ENCODE measurements at regions not wholly inside any gene's neighbourhood (a gene's known extent, or its start where the extent isn't known, plus 50 kb on each side); places are given as distances from the start of the nearest gene placed in this dataset.

DNA sequence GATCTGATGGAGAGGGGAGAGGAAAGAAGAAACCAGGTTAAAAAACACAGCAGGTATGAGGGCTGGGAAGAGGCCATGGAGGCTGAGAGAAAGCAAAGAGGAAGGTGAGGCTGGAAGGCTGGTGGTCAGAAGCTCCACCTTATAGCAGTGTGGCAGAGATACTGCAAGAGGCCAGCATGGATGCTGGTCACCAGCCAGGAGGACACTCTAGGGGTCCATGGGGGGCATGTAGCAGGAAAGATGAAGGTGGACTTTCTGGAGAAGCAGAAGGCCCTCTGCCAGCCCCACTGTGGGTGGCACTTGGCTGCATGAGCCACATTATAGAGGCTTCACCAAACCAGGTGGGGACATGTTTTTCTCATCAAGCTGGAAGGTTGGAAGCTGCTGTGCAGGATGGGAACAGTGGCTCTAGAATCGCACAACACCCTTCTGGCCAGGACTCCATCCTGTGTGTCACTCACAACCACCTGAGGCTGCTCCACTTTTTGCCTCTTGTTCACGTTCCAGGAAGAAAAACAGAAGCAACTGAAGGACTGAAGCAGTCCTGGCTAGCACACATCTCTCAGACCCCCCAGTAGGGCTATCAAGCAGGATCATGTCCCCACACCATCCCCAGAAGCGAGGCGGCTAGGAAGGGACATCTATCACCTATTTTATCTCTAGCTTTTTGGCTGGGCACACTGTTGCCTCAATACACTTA, 587.5 kb upstream of the MGMT start:
- H4K20me1 ChIP-seq (ENCODE audit: insufficient read depth): no peaks in the 10 kb centered on the region
- no peaks in the 10 kb centered on the region for H3K9me2 ChIP-seq (ENCODE audit: insufficient read depth, low read length)
- no peaks in the 10 kb centered on the region for H3K36me3 ChIP-seq (ENCODE audit: insufficient read depth, low read length)
- H2AFZ ChIP-seq (ENCODE audit: low read depth, low read length): no peak overlapping the region
- H3K27ac ChIP-seq (ENCODE audit: low read length): no peak overlapping the region
- H3K79me2 ChIP-seq (replicated peaks; ENCODE audit: insufficient read depth, low read length): no peaks in the 10 kb centered on the region
- H3F3A ChIP-seq (ENCODE audit: insufficient read depth, low read length, poor library complexity, severe bottlenecking): no peaks in the 10 kb centered on the region
- no peak overlapping the region for H3K4me2 ChIP-seq (ENCODE audit: low read length)
- H3K9ac ChIP-seq (ENCODE audit: low read length): no peak overlapping the region
- H3K4me3 ChIP-seq (ENCODE audit: low read length): no peak overlapping the region
- TF ChIP-seq, protein P1, sequence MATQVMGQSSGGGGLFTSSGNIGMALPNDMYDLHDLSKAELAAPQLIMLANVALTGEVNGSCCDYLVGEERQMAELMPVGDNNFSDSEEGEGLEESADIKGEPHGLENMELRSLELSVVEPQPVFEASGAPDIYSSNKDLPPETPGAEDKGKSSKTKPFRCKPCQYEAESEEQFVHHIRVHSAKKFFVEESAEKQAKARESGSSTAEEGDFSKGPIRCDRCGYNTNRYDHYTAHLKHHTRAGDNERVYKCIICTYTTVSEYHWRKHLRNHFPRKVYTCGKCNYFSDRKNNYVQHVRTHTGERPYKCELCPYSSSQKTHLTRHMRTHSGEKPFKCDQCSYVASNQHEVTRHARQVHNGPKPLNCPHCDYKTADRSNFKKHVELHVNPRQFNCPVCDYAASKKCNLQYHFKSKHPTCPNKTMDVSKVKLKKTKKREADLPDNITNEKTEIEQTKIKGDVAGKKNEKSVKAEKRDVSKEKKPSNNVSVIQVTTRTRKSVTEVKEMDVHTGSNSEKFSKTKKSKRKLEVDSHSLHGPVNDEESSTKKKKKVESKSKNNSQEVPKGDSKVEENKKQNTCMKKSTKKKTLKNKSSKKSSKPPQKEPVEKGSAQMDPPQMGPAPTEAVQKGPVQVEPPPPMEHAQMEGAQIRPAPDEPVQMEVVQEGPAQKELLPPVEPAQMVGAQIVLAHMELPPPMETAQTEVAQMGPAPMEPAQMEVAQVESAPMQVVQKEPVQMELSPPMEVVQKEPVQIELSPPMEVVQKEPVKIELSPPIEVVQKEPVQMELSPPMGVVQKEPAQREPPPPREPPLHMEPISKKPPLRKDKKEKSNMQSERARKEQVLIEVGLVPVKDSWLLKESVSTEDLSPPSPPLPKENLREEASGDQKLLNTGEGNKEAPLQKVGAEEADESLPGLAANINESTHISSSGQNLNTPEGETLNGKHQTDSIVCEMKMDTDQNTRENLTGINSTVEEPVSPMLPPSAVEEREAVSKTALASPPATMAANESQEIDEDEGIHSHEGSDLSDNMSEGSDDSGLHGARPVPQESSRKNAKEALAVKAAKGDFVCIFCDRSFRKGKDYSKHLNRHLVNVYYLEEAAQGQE (IDR thresholded peaks at IDR 0.05; ENCODE audit: borderline replicate concordance): no peak
- TF ChIP-seq RAD21 (conservative IDR thresholded peaks at IDR 0.05) (no peak), SMC3 (conservative IDR thresholded peaks at IDR 0.05; ENCODE audit: poor library complexity) (no peak), POLR2AphosphoS5 (IDR thresholded peaks at IDR 0.05) (no peak), TAF1 (IDR thresholded peaks at IDR 0.05; ENCODE audit: low read depth) (no peak), MXI1 (conservative IDR thresholded peaks at IDR 0.05; ENCODE audit: poor library complexity, severe bottlenecking) (no peak), EP300 (conservative IDR thresholded peaks at IDR 0.05; ENCODE audit: poor library complexity, severe bottlenecking) (no peak), EZH2 (IDR thresholded peaks at IDR 0.05; ENCODE audit: borderline replicate concordance, insufficient read depth, low read length, poor library complexity, severe bottlenecking) (no peak), CTCF (IDR thresholded peaks at IDR 0.05; ENCODE audit: poor library complexity, severe bottlenecking) (no peak)
- H3K27me3 ChIP-seq (ENCODE audit: insufficient read depth, low read depth, low read length): no peaks in the 10 kb centered on the region
- no peaks in the 10 kb centered on the region for H3K9me3 ChIP-seq (ENCODE audit: low read length)

- Histone ChIP-seq H3K27ac (ENCODE audit: low read length) (no peak overlapping the region), H3K9me3 (ENCODE audit: low read length) (no peaks in the 10 kb centered on the region), H3F3A (ENCODE audit: insufficient read depth, low read length, poor library complexity, severe bottlenecking) (no peaks in the 10 kb centered on the region), H3K27me3 (ENCODE audit: insufficient read depth, low read depth, low read length) (no peaks in the 10 kb centered on the region), H2AFZ (ENCODE audit: low read depth, low read length) (no peak overlapping the region), H3K9ac (ENCODE audit: low read length) (no peak overlapping the region), H3K4me2 (ENCODE audit: low read length) (no peak overlapping the region), H3K36me3 (ENCODE audit: insufficient read depth, low read length) (no peaks in the 10 kb centered on the region), H4K20me1 (ENCODE audit: insufficient read depth) (no peaks in the 10 kb centered on the region), H3K4me3 (ENCODE audit: low read length) (no peak overlapping the region), H3K79me2 (replicated peaks; ENCODE audit: insufficient read depth, low read length) (no peaks in the 10 kb centered on the region), H3K9me2 (ENCODE audit: insufficient read depth, low read length) (no peaks in the 10 kb centered on the region)
- TF ChIP-seq TAF1 (IDR thresholded peaks at IDR 0.05; ENCODE audit: low read depth) (no peak), POLR2AphosphoS5 (IDR thresholded peaks at IDR 0.05) (no peak), SMC3 (conservative IDR thresholded peaks at IDR 0.05; ENCODE audit: poor library complexity) (no peak), EP300 (conservative IDR thresholded peaks at IDR 0.05; ENCODE audit: poor library complexity, severe bottlenecking) (no peak), RAD21 (conservative IDR thresholded peaks at IDR 0.05) (no peak), EZH2 (IDR thresholded peaks at IDR 0.05; ENCODE audit: borderline replicate concordance, insufficient read depth, low read length, poor library complexity, severe bottlenecking) (no peak), CTCF (IDR thresholded peaks at IDR 0.05; ENCODE audit: poor library complexity, severe bottlenecking) (no peak), MXI1 (conservative IDR thresholded peaks at IDR 0.05; ENCODE audit: poor library complexity, severe bottlenecking) (no peak)
- TF ChIP-seq, protein P1 (IDR thresholded peaks at IDR 0.05; ENCODE audit: borderline replicate concordance): no peak
Observed at GRCh38 chr10:128880159-128880725, 586.8 kb upstream of the MGMT start.
